ENCODE measurements at regions not wholly inside any gene's neighbourhood (a gene's known extent, or its start where the extent isn't known, plus 50 kb on each side); places are given as distances from the start of the nearest gene placed in this dataset.

DNA sequence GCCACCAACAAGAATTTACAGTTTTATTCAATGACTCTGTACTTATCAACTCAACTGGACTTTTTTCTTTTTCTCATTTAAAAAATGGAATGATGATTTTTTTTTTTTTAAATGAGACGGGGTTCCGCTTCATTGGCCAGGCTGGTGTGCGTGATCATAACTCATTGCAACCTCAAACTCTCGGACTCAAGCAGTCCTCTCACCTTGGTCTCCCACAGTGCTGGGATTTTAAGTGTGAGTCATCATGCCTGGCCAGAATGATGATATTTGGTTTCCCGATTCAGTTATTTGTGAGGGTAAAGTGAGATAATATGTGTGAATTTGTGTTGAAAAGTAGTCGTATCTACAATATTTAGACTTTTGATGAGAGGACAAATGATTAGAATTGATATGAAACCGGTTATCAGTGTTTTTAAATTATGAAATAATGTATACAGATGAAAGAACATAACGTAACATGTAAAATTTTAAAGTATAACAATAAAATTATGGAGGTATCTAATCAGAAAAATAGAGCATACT is 66.0 kb upstream of the UNC5C start:
- no peaks in the 10 kb centered on the region for H4K20me1 ChIP-seq (ENCODE audit: insufficient read depth, low read length)
- H3K27ac ChIP-seq (ENCODE audit: low read depth, low read length, poor library complexity, severe bottlenecking) = no peak overlapping the region

DNA sequence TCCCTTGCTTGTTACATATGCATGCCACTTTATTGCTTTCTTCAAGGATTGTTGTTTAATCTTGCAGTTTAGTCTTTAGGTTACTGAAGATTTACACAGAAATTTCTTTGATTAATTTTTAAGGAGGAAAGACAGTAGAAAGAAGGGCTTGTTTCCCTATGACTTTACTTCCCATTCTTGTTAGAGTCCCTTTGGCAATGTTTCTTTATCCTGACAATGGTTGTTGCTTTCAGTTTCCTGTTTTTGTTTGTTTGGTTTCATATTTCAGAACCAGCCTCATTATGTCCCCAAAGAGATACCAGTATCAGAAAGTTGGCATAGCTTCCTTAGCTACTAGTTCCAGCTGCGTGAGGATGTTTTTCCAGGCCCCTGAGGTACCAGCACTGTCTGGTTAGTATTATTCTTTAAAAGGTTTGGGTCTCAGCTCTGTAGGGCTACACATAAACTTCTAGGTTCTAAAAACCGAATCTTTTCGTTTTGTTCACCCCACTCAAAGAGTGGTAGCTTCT is 61.3 kb upstream of the UNC5C start:
- H3K79me2 ChIP-seq (ENCODE audit: insufficient read depth, low read length) = no peaks in the 10 kb centered on the region
- no peaks in the 10 kb centered on the region for H3K27me3 ChIP-seq (ENCODE audit: insufficient read depth, low read length)
- H2AFZ ChIP-seq (ENCODE audit: low read length) = no peak overlapping the region
- no peaks in the 10 kb centered on the region for H4K20me1 ChIP-seq (ENCODE audit: insufficient read depth, low read length)
- no peak overlapping the region for H3K27ac ChIP-seq (ENCODE audit: low read depth, low read length, poor library complexity, severe bottlenecking)
- no peak overlapping the region for H3K9ac ChIP-seq (ENCODE audit: low read length)
- H3K9me2 ChIP-seq (ENCODE audit: low read depth, low read length) = no peaks in the 10 kb centered on the region
- no peaks in the 10 kb centered on the region for H3K9me3 ChIP-seq (ENCODE audit: low read length)
- H3F3A ChIP-seq (ENCODE audit: insufficient read depth, low read length) = no peaks in the 10 kb centered on the region
- TF ChIP-seq EZH2 (IDR thresholded peaks at IDR 0.05; ENCODE audit: borderline replicate concordance, low read length) (no peak), CTCF (IDR thresholded peaks at IDR 0.05; ENCODE audit: low read length) (no peak)
- H3K4me3 ChIP-seq (ENCODE audit: low read depth, low read length, poor library complexity, severe bottlenecking) = no peak overlapping the region
- H3K4me2 ChIP-seq (ENCODE audit: low read length) = no peak overlapping the region
- H3K36me3 ChIP-seq (ENCODE audit: insufficient read depth, low read length) = no peaks in the 10 kb centered on the region
- no peaks in the 10 kb centered on the region for H3K4me1 ChIP-seq (ENCODE audit: insufficient read depth, low read length, severe bottlenecking)

More for the DNA sequence above, 66.0 kb upstream of the UNC5C start:
- no peak overlapping the region for H3K4me3 ChIP-seq (ENCODE audit: low read depth, low read length, poor library complexity, severe bottlenecking)
- no peak overlapping the region for H2AFZ ChIP-seq (ENCODE audit: low read length)
- no peaks in the 10 kb centered on the region for H3K36me3 ChIP-seq (ENCODE audit: insufficient read depth, low read length)
- no peaks in the 10 kb centered on the region for H3K9me3 ChIP-seq (ENCODE audit: low read length)
- no peak overlapping the region for H3K4me2 ChIP-seq (ENCODE audit: low read length)
- no peaks in the 10 kb centered on the region for H3K4me1 ChIP-seq (ENCODE audit: insufficient read depth, low read length, severe bottlenecking)
- no peak overlapping the region for H3K9ac ChIP-seq (ENCODE audit: low read length)
- H3K9me2 ChIP-seq (ENCODE audit: low read depth, low read length) = no peaks in the 10 kb centered on the region
- TF ChIP-seq CTCF (IDR thresholded peaks at IDR 0.05; ENCODE audit: low read length) (no peak), EZH2 (IDR thresholded peaks at IDR 0.05; ENCODE audit: borderline replicate concordance, low read length) (no peak)
- no peaks in the 10 kb centered on the region for H3K79me2 ChIP-seq (ENCODE audit: insufficient read depth, low read length)
- H3K27me3 ChIP-seq (ENCODE audit: insufficient read depth, low read length) = no peaks in the 10 kb centered on the region
- no peaks in the 10 kb centered on the region for H3F3A ChIP-seq (ENCODE audit: insufficient read depth, low read length)

- no peak overlapping the region for H3K27ac ChIP-seq (ENCODE audit: low read depth, low read length, poor library complexity, severe bottlenecking)
- no peaks in the 10 kb centered on the region for H3K9me2 ChIP-seq (ENCODE audit: low read depth, low read length)
- no peaks in the 10 kb centered on the region for H4K20me1 ChIP-seq (ENCODE audit: insufficient read depth, low read length)
- H3K4me2 ChIP-seq (ENCODE audit: low read length) = no peak overlapping the region
- no peaks in the 10 kb centered on the region for H3K79me2 ChIP-seq (ENCODE audit: insufficient read depth, low read length)
- H3F3A ChIP-seq (ENCODE audit: insufficient read depth, low read length) = no peaks in the 10 kb centered on the region
- TF ChIP-seq EZH2 (IDR thresholded peaks at IDR 0.05; ENCODE audit: borderline replicate concordance, low read length) (no peak), CTCF (IDR thresholded peaks at IDR 0.05; ENCODE audit: low read length) (no peak)
- H3K27me3 ChIP-seq (ENCODE audit: insufficient read depth, low read length) = no peaks in the 10 kb centered on the region
- no peaks in the 10 kb centered on the region for H3K4me1 ChIP-seq (ENCODE audit: insufficient read depth, low read length, severe bottlenecking)
- H3K9me3 ChIP-seq (ENCODE audit: low read length) = no peaks in the 10 kb centered on the region
- H3K4me3 ChIP-seq (ENCODE audit: low read depth, low read length, poor library complexity, severe bottlenecking) = no peak overlapping the region
- no peak overlapping the region for H2AFZ ChIP-seq (ENCODE audit: low read length)
- no peak overlapping the region for H3K9ac ChIP-seq (ENCODE audit: low read length)
- H3K36me3 ChIP-seq (ENCODE audit: insufficient read depth, low read length) = no peaks in the 10 kb centered on the region
Observed at GRCh38 chr4:95606739-95607138, 58.0 kb upstream of the UNC5C start.
